Gastroesophageal sphincter (tissue), 4 donors: ENCODE measurements at regions not wholly inside any gene's neighbourhood (a gene's known extent, or its start where the extent isn't known, plus 50 kb on each side); places are given as distances from the start of the nearest gene placed in this dataset.

ENCODE experiments used
- ATAC-seq: fragments of 150-250 bp; one replicate; pipeline ENCODE4 v1.9.1; 2016; ENCODE audit warnings: mild to moderate bottlenecking, moderate library complexity
- H3K27ac ChIP-seq, 4 donors: fragments of 200-600 bp; sonication (generic) in 3 of 4; 1 replicate in 3 of 4; 2 replicates in 1 of 4; pipeline ENCODE4 v1.5.1; 2016 to 2019
- H3K27me3 ChIP-seq: fragments of 200-600 bp; sonication (generic); one replicate; pipeline ENCODE4 v1.5.1; 2019
- H3K36me3 ChIP-seq, 2 donors: fragments of 200-600 bp; sonication (generic); one replicate each; pipeline ENCODE4 v1.5.1; 2019; ENCODE audit warnings: control low read depth in 1 of 2
- H3K4me1 ChIP-seq, 3 donors: fragments of 200-600 bp; sonication (generic); 1 replicate in 2 of 3; 2 replicates in 1 of 3; pipeline ENCODE4 v1.5.1; 2016 to 2019; ENCODE audit warnings: control low read depth in 2 of 3
- H3K4me3 ChIP-seq, 2 donors: fragments of 200-600 bp; sonication (generic); one replicate each; pipeline ENCODE4 v1.5.1; 2019; ENCODE audit warnings: mild to moderate bottlenecking in 1 of 2, moderate library complexity in 1 of 2
- H3K9me3 ChIP-seq, 3 donors: fragments of 200-600 bp; sonication (generic); one replicate each; pipeline ENCODE4 v1.5.1; 2017 to 2019; ENCODE audit warnings: control low read depth in 2 of 3
- CTCF ChIP-seq, 4 experiments: fragments of 200-600 bp in 2 of 4; fragments of 450-650 bp in 2 of 4; sonication (generic) in 1 of 4; IDR thresholded peaks; one replicate each; pipeline ENCODE4 v1.5.1; 2017 to 2019; ENCODE audit warnings: antibody characterized with exemption in 4 of 4, mild to moderate bottlenecking in 2 of 4, moderate library complexity in 2 of 4
- EP300 ChIP-seq: sonication (generic); formaldehyde crosslinking; IDR thresholded peaks from one replicate; pipeline ENCODE4 v1.6.1; 2017; ENCODE audit warnings: antibody characterized with exemption, mild to moderate bottlenecking
- POLR2A ChIP-seq, 2 donors: fragments of 450-650 bp; IDR thresholded peaks; one replicate each; pipeline ENCODE4 v1.6.1; 2017; ENCODE audit warnings: antibody characterized with exemption in 2 of 2, mild to moderate bottlenecking in 2 of 2, moderate library complexity in 1 of 2
- POLR2AphosphoS5 ChIP-seq: sonication (generic); formaldehyde crosslinking; IDR thresholded peaks from one replicate; pipeline ENCODE4 v1.6.1; 2017; ENCODE audit warnings: antibody characterized with exemption
- WGBS, 2 donors: methylation state at CpG; one replicate each; pipeline ENCODE4 v1.1.5; 2018; ENCODE audit warnings: low coverage in 1 of 2; 5-methylcytosine and 5-hydroxymethylcytosine counted together

DNA sequence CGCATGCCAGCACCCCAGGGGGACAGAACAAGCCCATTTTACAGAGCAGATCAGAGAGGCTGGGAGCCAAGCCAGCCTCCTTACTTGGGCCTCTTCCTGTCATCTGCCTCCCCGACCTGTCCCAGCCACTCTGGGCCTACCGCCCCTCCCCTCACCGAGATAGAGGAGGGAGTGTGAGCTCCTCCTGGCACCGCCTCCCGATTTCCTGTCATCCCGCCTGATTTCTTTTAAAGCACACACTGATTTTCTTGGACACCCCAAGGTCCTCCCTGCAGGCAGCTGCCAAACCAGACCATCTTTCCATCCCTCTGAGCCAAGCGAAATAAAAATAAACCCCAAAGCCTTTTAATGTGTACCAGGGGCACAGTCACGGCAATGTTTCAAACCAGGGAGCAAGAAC, 108.4 kb downstream of the RFLNA start:
- TF ChIP-seq POLR2AphosphoS5 (peak; percentile 77), POLR2A (IDR thresholded peaks at IDR 0.05) (no peak), CTCF (IDR thresholded peaks at IDR 0.05) (no peak), EP300 (no peak)
- Histone ChIP-seq H3K27ac (peak overlapping the region; percentile 29 to 82 (median 76)), H3K9me3 (no peaks in the 10 kb centered on the region), H3K4me1 (peaks cover 6 to 78% (median 44%) of the 10 kb centered on the region in 3 donors), H3K36me3 (peaks cover 0 to 63% of the 10 kb centered on the region in 2 donors), H3K27me3 (no peaks in the 10 kb centered on the region), H3K4me3 (no peak overlapping the region)
- 27% methylated on average over 4 of the region's 9 CpGs; no CpG with 5 or more reads in 1 of the 2 donors for WGBS, 2 donors
- peak; percentile 36 for ATAC-seq

- ATAC-seq, result no peak
- H3K4me3 ChIP-seq, result no peak overlapping the region
- peaks cover 0 to 63% of the 10 kb centered on the region in 2 donors for H3K36me3 ChIP-seq
- no peaks in the 10 kb centered on the region for H3K9me3 ChIP-seq
- WGBS, 2 donors, result 28 to 56% methylated on average over 2 to 13 of the region's 23 CpGs
- no peaks in the 10 kb centered on the region for H3K27me3 ChIP-seq
- peaks cover 6 to 84% (median 52%) of the 10 kb centered on the region in 3 donors for H3K4me1 ChIP-seq
- TF ChIP-seq EP300, result no peak
- TF ChIP-seq POLR2AphosphoS5, result no peak
- TF ChIP-seq CTCF (IDR thresholded peaks at IDR 0.05), result no peak
- TF ChIP-seq POLR2A (IDR thresholded peaks at IDR 0.05), result no peak
- peak overlapping the region; percentile 16 to 82 (median 76) for H3K27ac ChIP-seq
Measured at GRCh38 chr12:124402248-124403066, 107.6 kb downstream of the RFLNA start.

DNA sequence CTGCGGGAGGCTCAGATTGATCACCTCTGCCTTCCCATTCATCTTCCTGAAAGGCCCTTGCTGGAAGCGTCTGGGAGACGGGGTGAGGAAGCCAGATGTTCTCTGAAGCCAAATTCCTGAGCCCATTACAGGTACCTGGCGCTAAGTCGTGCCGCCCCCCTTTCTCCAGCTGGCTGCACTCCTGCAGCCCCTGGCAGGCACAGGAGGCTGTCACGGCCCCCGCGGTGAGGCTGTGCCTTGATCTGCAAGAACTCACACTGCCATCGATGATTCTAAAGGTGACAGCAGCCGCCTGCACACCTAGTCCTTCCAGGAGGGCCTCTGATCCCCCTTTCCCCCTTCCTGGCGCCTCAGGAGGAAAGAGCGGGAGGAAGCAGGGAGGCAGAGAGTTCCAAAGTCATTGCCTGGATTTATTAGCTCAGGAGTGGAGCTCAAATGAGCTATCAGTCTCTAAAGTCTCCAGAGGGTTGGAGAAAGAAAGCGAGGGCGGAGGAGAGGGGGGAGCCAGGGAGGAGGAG, 106.9 kb downstream of the RFLNA start:
- WGBS, 2 donors, result 94% methylated on average over 3 of the region's 15 CpGs; no CpG with 5 or more reads in 1 of the 2 donors
- H3K4me1 ChIP-seq, result peaks cover 6 to 91% (median 59%) of the 10 kb centered on the region in 3 donors
- peaks cover 0 to 63% of the 10 kb centered on the region in 2 donors for H3K36me3 ChIP-seq
- no peak for ATAC-seq
- no peak overlapping the region for H3K4me3 ChIP-seq
- TF ChIP-seq POLR2A (IDR thresholded peaks at IDR 0.05), result no peak
- peak; percentile 4 for TF ChIP-seq POLR2AphosphoS5
- H3K27ac ChIP-seq, result peak overlapping the region in 3 of 4 donors; percentile 76 to 82 (median 77)
- H3K27me3 ChIP-seq, result no peaks in the 10 kb centered on the region
- no peaks in the 10 kb centered on the region for H3K9me3 ChIP-seq

DNA sequence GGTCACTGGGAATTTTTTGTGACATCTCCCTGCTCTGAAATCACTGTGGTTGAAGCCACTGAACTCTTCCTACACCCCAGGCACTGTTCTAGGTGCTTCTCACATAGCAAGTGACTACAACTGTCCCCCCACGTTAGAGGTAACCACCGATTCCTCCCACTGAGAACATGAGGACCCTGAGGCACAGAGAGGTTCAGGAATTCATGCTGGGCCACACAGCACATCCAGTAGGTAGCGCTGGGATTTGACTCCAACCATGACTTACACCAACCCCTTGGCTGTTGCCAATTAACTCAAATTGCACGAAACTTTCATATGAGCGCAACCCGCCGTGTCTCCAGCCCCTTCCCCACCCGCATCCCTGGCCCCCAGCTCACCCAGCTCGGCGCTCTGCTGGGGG, 105.2 kb downstream of the RFLNA start:
- Histone ChIP-seq H3K27me3 (no peaks in the 10 kb centered on the region), H3K27ac (peak overlapping the region in 3 of 4 donors; percentile 91 to 98 (median 98)), H3K4me3 (no peak overlapping the region), H3K36me3 (peaks cover 0 to 64% of the 10 kb centered on the region in 2 donors), H3K4me1 (peaks cover 6 to 96% (median 71%) of the 10 kb centered on the region in 3 donors), H3K9me3 (no peaks in the 10 kb centered on the region)
- ATAC-seq, result no peak
- WGBS, 2 donors, result 97% methylated on average over 6 of the region's 10 CpGs; no CpG with 5 or more reads in 1 of the 2 donors
- TF ChIP-seq CTCF (IDR thresholded peaks at IDR 0.05), result no peak
- TF ChIP-seq POLR2A (IDR thresholded peaks at IDR 0.05), result no peak
- TF ChIP-seq EP300, result no peak
- TF ChIP-seq POLR2AphosphoS5, result no peak

DNA sequence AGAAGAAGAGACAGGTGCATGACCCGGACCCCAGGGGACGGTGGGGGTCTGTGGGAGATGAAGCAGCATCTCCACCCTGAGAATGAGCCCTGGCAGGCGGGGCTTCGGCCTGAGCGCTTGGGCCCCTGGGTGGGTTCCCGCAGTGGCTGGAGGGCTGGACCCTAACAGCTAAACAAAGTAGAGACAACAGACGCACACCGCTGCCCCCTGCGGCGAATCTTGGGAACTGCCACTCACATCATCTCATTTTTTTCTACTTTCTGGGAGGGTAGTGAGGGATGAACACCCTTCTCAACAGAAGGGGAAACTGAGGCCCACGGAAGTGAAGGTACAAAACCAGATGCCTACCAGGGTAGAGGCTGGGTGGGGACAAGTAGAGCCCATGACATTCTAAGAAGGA, 104.7 kb downstream of the RFLNA start:
- Histone ChIP-seq H3K4me1 (peaks cover 6 to 96% (median 71%) of the 10 kb centered on the region in 3 donors), H3K27me3 (no peaks in the 10 kb centered on the region), H3K9me3 (no peaks in the 10 kb centered on the region), H3K4me3 (no peak overlapping the region), H3K27ac (peak overlapping the region; percentile 11 to 98 (median 94)), H3K36me3 (peaks cover 0 to 64% of the 10 kb centered on the region in 2 donors)
- 26 to 29% methylated on average over 1 to 6 of the region's 11 CpGs for WGBS, 2 donors
- TF ChIP-seq EP300 (no peak), POLR2AphosphoS5 (no peak), CTCF (IDR thresholded peaks at IDR 0.05) (peak in 3 of 4 experiments; percentile 64 to 76 (median 65))
- no peak for ATAC-seq
